Fibroblast of gingiva (primary cell): ENCODE measurements at regions not wholly inside any gene's neighbourhood (a gene's known extent, or its start where the extent isn't known, plus 50 kb on each side); places are given as distances from the start of the nearest gene placed in this dataset.

Experiments used
- DNase-seq: peaks from one replicate; pipeline ENCODE4 v3.0.0-alpha.2; 2011; ENCODE audit warnings: low read depth

DNA sequence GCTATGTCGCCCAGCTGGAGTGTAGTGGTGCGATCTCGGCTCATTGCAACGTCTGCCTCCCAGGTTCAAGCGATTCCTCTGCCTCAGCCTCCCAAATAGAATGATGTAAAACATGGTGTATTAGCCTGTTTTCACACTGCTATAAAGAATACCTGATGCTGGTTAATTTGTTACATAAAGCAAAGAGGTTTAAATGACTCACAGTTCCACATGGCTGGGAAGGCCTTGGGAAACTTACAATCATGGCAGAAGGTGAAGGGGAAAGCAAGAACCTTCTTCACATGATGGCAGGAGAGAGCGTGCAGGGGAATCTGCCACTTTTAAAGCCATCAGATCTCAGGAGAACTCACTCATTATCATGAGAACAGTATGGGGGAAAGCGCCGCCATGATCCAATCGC is 1191.8 kb downstream of the ARAP2 start:
- no peak for DNase-seq

DNA sequence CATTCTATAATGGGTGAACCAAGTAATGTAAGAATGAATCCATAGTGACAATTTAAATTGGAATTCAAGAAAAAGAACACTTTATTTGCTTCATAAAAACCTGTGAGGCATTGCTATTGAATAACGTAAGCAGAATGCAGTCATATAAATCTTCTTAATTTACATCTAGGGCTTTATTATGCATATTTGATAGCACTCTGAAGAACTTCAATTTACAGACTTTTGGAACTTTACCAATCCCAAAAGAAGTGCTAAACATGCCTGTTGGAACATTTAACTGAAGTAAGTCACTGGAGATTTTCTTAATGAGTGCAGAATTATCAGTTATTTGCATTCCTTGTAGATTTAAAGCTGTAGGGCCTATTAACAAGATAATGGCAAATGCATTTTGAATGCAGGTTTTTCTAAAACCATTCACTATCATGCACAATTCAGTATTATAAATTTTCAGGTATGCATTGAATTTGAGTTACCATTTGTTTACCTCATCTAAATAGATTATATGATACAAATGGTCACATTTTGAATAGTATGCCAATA is 1181.2 kb downstream of the ARAP2 start:
- no peak for DNase-seq

DNA sequence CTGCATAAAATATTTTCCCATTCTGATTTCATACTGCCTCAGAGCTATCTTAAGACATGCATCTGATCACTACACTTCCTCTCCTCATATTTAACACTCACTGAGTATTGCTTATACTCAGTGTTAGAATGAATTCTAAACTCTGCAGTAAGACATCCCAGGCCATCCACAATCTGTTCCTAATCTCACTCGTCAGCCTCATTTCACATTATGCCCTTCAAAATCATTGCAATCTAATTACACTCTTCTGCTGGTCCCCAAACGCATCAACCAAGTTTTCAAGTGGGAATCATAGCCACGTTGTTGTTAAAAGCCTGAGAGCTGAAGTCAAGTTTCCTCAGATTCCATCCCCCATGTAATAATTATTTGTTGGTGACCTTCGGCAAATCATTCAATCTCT is 1177.9 kb downstream of the ARAP2 start:
- DNase-seq: no peak

DNA sequence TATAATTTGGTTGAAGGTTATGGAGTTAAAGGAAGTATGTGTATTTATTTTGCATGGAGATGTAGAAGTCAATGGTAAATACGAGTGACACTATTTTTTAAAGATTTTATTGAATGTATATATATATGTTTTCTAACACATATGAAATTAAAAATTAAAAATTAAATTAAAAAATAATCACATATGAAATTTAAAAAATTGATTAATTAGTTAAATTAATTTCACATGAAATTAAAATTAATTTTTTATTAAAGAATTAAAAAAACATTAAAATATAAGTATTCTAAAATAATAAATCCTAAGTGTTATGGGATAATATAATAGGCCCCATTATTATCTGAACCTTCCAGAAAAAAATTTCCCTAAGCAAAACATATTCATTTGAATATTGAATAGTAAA is 1163.5 kb downstream of the ARAP2 start:
- DNase-seq: no peak

DNA sequence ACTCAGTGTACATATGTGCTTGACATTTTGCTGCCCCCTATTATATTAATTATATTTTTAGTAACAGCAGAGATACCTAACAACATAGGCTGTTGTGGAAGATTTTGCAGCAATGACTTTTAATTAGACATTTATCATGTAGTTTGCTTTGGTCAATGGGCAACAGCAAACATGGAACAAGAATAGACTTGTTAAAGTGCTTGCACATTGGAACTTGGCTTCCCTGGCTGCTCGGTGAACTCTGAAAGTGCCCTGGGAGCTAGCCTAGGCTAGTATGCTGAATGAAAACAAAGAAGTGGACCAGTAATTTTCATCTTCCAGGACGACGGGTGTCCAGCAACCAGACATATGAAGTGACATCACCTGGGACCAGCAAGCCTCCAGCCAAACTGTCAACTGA is 1157.1 kb downstream of the ARAP2 start:
- no peak for DNase-seq

DNA sequence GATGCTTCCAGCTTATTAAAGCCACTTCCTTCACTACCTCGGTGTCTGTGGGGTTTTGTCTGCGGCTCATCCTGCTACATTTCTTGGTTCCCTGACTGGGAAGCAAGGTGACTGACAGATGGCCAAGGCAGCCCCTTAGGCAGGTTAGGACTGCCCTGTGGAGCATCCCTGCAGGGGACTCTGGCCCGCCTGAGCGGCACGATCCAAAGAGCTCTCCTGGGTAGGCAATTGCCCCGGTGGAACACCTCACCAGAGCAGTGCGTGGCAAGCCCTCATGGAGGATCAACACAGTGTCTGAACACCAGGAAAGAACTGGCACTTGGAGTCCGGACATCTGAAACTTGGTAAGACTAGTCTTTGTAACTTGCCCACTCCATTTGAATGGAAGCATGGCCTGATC is 1143.4 kb downstream of the ARAP2 start:
- no peak for DNase-seq

DNA sequence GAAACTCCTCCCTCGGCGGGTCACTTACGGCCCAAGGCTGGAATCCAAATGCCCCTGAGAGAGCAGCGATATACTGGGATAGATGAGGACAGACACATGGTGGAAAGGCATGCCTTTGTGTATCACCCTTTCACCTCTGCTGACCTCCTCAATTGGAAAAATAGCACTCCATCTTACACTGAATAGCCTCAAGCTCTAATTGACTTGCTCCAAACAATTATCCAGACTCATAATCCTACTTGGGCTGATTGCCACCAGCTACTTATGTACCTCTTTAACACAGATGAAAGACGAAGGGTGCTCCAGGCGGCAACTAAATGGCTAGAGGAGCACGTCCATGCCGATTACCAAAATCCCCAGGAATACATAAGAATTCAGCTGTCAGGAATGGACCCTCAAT is 1142.2 kb downstream of the ARAP2 start:
- no peak for DNase-seq

DNA sequence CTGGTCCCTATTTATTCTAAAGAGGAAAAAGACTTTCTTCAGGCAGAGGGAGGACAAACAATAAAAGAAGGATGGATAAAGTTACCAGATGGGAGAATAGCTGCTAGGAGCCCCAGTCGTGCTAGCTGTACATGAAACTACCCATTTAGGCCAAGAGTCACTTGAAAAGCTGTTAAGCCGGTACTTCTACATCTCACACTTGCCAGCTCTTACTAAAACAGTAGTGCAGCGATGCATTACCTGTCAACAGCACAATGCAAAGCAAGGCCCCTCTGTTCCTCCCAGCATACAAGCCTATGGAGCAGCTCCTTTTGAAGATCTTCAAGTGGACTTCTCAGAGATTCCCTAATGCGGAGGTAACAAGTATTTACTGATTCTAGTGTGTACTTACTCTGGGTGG is 1138.8 kb downstream of the ARAP2 start:
- DNase-seq: no peak

DNA sequence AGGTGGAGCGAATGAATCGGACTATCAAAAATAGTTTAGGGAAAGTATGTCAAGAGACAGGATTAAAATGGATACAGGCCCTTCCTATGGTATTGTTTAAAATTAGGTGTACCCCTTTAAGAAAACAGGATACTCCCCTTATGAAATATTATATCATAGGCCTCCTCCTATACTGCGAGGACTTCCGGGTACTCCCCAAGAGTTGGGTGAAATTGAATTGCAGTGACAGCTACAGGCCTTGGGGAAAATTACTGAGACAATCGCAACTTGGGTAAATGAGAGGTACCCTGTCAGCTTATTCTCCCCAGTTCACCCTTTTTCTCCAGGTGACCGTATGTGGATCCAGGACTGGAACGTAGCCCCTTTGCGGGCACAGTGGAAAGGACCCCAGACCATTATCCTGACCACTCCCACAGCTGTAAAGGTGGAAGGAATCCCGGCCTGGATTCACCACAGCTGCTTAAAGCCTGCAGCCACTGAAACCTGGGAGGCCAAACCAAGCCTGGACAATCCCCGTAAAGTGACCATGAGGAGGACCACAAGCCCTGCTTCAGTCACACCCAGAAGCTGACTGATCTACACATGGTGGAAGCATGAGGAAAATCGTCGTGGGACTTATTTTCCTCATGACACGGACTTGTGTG is 1138.1 kb downstream of the ARAP2 start:
- no peak for DNase-seq

DNA sequence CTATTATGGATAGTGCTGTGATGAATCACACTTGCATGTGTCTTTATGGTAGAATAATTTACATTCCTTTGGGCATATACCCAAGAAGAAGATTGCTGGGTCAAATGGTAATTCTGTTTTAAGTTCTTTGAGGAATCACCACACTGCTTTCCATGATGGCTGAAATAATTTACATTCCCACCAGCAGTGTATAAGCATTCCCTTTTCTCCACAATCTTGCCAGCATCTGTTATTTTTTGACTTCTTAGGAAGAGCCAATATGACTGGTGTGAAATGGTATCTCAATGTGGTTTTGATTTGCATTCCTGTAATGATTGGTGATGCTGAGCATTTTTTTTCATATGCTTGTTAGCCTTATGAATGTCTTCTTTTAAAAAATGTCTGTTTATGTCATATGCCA is 1120.2 kb downstream of the ARAP2 start:
- DNase-seq: no peak

DNA sequence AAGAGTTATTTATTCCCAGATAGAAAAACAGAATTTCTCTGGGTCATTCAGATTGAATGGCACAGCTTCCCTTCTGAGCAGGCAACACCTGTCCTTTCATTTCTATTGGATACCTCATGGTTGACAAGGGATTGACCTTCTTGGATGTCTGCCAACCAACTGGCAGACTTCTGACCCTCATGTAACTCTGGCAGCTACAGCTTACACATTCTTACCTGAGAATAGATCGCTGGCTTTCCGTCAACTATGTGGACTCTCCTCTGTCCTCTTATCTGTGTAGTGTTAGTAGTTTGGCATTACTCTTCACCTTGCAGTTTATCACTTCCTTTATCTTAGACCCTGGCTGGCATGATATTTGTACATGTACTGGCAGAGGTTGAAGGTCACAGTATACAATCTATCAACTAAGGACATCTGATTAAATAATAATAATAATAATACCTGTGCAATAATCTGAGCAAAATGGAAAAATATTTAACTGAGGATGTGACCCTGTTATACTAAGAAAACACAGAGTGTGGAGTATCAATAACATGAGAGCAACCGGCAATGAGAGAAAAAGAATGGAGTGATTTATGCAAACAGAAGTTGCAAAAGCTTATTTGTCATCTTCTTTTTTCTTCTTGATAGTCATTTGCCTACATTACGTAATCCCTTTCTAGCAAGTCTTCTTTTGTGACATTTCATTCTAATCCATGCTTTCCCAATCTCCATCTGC is 1118.2 kb downstream of the ARAP2 start:
- DNase-seq: no peak

DNA sequence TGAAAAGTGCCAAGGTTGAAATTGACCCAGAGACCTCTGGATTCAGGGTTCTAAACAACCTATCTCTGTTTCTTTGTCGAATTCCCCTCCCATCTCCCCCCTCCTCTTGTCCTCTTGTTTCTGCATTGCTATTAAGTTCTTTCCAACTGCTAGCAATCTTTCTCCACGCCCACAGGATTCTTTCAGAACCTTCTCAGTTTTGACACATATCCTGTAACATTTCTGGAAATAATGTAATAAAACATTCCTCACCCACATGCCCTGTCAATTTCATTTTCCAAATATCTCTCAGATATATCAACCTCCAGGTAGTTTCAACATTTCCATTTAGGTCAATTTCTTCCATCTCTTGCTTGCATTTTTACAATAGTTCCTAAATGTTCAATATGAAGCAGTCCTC is 1105.9 kb downstream of the ARAP2 start:
- no peak for DNase-seq

DNA sequence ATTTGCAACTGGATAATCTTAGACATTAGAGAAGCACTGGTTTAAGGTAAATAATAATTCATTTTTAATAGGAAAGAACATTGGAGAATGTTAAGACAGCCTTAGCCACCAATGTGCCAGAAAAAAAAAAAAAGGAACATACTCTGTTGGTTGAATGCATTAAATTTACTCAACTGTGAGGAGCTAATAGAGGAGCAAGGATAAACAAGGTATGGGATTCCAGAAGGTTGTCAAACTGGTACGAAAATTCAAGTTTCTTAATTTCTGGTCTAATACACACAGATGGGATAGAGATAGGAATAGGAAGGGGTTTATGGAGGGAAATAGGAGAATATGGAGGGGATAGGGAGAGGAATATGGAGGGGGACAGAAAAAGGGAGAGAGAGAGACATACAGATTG is 1096.6 kb downstream of the ARAP2 start:
- no peak for DNase-seq

DNA sequence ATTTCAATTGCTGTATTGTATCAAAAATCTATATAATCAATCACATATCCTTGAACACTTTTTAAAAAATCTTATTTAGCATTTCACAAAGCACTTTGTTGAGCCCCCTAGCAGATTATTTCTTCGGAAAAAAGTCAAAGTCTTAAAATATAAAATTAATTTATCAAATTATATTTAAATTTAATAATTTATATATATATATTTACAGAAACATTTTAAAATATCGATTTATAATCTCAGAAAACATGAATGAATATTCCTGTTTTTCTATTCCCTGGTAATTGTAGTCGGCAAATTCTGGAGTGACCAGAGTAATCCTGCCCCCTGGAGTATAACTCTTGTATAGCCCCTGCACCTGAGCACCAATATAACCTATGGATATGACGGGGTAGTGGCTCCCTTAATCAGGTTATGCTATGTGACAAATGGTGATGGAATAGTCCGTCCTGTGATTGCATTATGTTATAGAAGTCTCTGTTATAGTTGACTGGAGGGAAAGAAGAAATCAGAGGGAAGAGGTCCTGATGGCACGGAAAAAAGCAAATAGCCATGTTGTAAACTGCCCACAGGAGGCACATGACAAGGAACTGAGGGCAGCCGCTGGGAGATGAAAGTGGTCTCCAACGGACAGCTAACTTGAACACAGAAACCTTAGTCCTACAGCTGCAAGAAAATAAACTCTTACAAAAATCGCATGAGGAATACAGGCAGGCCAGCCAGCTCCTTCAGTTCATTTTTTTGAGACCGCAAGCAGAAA is 1092.3 kb downstream of the ARAP2 start:
- DNase-seq: no peak

DNA sequence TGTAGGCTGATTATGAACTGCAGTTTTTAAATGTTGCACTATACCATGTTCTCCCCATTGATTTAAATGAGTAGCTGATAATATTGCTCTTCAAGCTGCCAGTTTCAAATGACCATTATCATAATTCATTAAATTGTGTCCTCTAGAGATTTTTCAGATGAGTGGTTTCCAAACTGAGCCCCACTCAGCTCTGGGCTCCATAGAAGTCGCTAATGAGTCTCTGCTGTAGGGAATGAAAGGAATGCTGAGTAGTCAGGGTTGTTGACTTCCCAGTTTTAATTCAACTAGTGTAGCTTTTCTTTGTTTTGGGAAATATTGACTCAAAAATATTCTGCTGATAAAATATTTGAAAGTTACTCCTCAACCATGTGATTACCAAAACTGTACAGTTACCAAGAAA is 1081.1 kb downstream of the ARAP2 start:
- no peak for DNase-seq

DNA sequence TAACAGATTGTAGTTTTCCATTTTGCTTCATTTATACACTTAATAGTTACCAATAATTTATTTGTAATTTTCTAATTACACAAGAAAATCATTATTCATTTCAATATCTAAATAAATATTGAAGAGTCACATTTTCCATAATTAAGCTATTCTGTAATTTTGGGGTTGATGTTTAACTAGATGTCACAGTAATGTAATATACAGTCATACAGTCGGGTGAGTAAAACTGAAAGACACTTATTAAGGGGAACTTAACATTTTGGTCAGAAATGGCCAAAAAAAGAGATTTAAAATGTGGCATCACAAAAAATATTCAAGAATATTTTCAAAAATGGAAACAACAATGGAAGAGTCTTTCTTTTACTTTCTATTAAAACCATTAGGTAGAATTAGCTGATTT is 1080.3 kb downstream of the ARAP2 start:
- no peak for DNase-seq

DNA sequence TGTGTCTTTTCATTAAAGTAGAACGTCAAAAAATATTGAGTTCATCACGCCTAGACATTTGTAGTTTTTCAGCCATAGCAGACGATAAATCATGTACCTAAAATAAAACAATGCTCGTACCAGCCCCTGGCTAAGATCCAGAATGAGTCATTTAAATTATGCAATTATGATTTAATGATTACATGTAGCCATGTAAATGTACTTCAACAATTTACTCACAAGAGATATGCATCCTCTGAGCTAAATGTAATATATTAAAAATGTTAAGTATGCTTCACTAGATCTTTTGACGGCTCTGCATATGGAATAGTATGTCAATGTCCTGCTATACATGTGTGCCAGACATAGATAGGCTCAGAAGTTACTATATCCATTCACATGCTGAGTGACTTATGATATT is 1077.8 kb downstream of the ARAP2 start:
- no peak for DNase-seq

DNA sequence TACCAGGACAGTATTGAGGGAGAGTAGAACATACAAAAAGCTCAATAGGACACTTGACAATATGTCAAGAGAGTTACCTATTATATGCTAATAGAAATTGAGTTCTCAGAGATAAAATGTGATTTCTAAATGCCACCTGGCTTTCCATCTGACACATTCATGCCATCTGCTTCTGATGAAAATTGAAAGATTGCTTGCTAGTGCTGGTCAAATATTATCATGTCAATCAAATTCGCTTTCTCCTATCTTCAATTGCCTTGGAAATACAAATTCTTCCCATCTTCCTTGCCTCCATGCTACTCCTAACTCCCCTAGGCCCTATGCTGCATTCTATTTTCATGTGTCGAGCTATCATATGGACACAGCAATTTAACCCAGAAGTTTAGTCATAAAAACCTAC is 1076.9 kb downstream of the ARAP2 start:
- no peak for DNase-seq

DNA sequence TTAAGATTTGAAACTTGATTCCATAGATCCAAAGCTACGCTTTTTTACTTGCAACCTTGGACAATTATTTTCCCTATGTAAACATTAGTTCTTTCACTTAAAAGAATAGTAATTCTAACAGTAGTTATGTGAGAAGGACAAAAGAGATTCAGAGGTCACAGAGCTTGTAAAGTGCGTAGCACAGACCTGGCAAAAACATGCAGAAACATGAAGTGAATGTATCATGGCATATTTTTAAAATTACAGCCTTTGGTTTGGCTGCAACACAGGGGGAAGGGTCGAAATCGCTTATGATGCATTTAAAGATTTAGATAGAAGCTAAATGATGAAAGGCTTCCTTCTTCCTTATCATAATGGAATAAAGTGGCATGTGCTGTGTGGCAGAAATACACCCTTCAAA is 1068.8 kb downstream of the ARAP2 start:
- DNase-seq: no peak

DNA sequence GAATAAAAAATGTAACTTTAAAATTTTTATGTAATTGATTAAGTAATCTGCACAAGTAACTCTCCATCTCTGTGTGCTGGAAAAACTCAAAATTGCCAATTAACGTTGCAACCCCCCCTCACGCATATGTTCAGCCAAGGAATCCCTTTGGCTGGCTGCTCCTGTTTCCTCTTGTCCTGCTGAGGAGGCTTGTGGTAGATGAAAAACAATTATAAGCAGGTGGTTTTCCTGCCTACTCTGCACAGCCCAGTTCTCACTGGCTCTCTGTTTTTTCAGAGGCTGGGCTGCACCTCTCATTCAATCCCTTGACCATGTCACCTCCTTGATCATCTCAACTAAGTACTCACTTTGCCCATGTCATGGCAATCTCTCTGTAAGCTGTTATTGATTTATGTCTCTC is 1068.4 kb downstream of the ARAP2 start:
- no peak for DNase-seq

DNA sequence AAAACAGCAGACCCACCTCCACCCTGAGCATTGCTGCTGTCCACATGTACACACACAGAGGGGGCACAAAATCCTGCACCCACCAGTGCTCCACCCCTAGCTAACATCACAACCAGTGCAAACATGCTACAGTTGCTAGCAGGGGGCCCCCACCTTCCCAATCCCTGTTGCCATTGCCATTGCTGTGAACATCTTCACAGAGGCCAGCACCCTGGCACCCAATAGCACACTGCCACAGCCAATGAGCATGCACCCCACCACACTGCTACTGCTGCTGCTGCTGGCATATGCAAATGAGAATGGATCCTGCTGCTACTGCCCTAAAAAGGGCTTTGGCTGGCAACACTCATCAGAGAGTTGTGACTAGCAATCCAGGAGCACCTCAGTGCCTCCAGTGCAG is 1061.9 kb downstream of the ARAP2 start:
- DNase-seq: no peak

DNA sequence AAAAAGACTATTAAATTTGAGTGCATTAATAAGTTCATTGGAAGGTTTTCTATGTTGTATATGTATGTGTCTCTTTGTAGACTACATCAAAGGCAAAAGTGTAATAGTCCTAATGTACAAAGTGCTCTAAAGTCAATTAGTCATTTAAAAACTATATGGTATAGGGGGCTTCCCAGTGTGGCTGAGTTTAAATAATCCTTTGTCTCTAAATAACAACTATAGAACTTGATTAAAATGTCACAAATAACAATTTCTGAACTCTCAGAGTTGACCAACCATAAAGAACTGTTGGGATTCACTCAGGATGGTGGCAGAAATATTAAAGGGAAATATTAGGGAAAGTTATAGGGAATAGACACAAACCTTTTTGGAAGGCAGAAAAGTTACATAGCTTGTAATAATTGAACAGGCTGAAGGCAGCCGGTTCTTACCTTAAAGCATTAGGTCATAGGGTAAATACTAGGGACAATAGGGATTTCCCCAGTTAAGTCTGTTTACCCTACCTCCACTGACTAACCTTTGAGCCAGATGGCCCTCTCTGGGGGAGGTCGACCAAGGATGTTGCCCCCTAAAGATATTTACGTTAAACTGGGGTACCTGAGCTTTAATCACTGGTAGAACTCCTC is 1054.2 kb downstream of the ARAP2 start:
- DNase-seq: no peak

DNA sequence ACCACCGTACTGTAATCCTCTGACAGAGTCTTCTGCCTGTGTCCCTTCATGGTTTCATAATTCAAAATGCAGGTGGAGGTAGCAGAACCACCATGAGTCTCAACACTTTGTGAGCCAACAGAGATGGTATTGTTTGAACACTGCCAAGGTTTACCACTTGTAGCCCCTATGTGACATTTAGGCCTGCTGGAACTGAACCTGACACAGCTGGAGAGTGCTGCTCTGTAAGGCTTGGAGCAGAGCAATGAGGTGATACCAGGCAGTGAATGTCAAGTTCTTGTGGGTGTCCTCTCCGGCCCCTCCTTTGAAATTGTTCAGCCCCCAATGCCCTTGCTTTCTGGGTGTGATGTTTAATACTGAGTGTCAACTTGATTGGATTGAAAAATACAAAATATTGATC is 1042.9 kb downstream of the ARAP2 start:
- no peak for DNase-seq
